Caco-2 (cell line): ENCODE measurements at regions not wholly inside any gene's neighbourhood (a gene's known extent, or its start where the extent isn't known, plus 50 kb on each side); places are given as distances from the start of the nearest gene placed in this dataset.

ENCODE experiments used
- BruUV-seq: library from RNA; stranded (reverse); fragments of 400-500 nt; replicated peaks from 2 replicates; lab custom pipeline; 2021; lab: Mats Ljungman, UMichigan
- CTCF ChIA-PET: fragments of 300-600 bp; sonication (Branson Sonifier 250); formaldehyde crosslinking; loops from one replicate; lab custom pipeline; 2022; ENCODE audit warnings: antibody characterized with exemption; lab: Charles Lee
- POLR2A ChIA-PET: fragments of 300-600 bp; sonication (Branson Sonifier 250); formaldehyde crosslinking; loops from one replicate; lab custom pipeline; 2022; ENCODE audit warnings: antibody characterized with exemption; lab: Charles Lee
- DNase-seq, 2 experiments: peaks; one replicate each; pipeline versions ENCODE4 v3.0.0 to v3.0.0-alpha.2; 2020 to 2022
- H3K27me3 ChIP-seq: replicated peaks from 2 replicates; pipeline ENCODE4 v1.6.0; 2011; ENCODE audit warnings: low read length; ENCODE audit not compliant: control insufficient read depth, insufficient read depth
- H3K36me3 ChIP-seq: 2 replicates; pipeline ENCODE4 v1.5.1; 2011; ENCODE audit warnings: low read length; ENCODE audit not compliant: control insufficient read depth, insufficient read depth
- H3K4me1 ChIP-seq: fragments of 250-450 bp; sonication (Bioruptor Pico); 2 replicates; pipeline ENCODE4 v1.5.1; 2020; ENCODE audit warnings: mild to moderate bottlenecking
- H3K4me3 ChIP-seq: 2 replicates; pipeline ENCODE4 v1.5.1; 2011; ENCODE audit warnings: low read depth, mild to moderate bottlenecking, control low read depth, low read length
- H3K9me3 ChIP-seq: fragments of 250-450 bp; sonication (Bioruptor Pico); 2 replicates; pipeline ENCODE4 v1.5.1; 2020; ENCODE audit warnings: mild to moderate bottlenecking, moderate library complexity
- H3K27ac Mint-ChIP-seq: one replicate; pipeline ENCODE4 v1.8.0; 2022; ENCODE audit warnings: mixed read lengths; ENCODE audit not compliant: unreplicated experiment
- H3K27me3 Mint-ChIP-seq: one replicate; pipeline ENCODE4 v1.8.0; 2022; ENCODE audit warnings: mixed read lengths; ENCODE audit not compliant: insufficient read depth, unreplicated experiment
- H3K36me3 Mint-ChIP-seq: one replicate; pipeline ENCODE4 v1.8.0; 2022; ENCODE audit warnings: mild to moderate bottlenecking, mixed read lengths; ENCODE audit not compliant: insufficient read depth, unreplicated experiment
- H3K4me1 Mint-ChIP-seq: one replicate; pipeline ENCODE4 v1.8.0; 2022; ENCODE audit warnings: low read depth, mixed read lengths; ENCODE audit not compliant: unreplicated experiment
- H3K4me3 Mint-ChIP-seq: one replicate; pipeline ENCODE4 v1.8.0; 2022; ENCODE audit warnings: mild to moderate bottlenecking, moderate library complexity, mixed read lengths; ENCODE audit not compliant: unreplicated experiment
- H3K9me3 Mint-ChIP-seq: one replicate; pipeline ENCODE4 v1.8.0; 2022; ENCODE audit warnings: mixed read lengths; ENCODE audit not compliant: unreplicated experiment
- CTCF ChIP-seq, 2 experiments: fragments of 200-600 bp in 1 of 2; IDR thresholded peaks; 1 replicate in 1 of 2; 2 replicates in 1 of 2; pipeline versions ENCODE4 v1.5.1 to v1.8.0; 2011 to 2022; ENCODE audit warnings: antibody characterized with exemption in 1 of 2, control low read depth in 1 of 2, inconsistent platforms in 1 of 2, low read depth in 1 of 2, low read length in 1 of 2, mild to moderate bottlenecking in 1 of 2, moderate library complexity in 1 of 2; ENCODE audit not compliant: insufficient read depth in 1 of 2, severe bottlenecking in 1 of 2, unreplicated experiment in 1 of 2
- intact Hi-C: fragments of 100-400 bp; cut with micrococcal nuclease; formaldehyde crosslinking; loops from one replicate; pipeline ENCODE4 v1.10.0; 2022; ENCODE audit not compliant: unreplicated experiment

GRCh38 chr13:105329359-105329758 is 1206.1 kb downstream of the EFNB2 start:
- H3K4me1 Mint-ChIP-seq, result no peaks in the 10 kb centered on the region
- no peaks in the 10 kb centered on the region for H3K27me3 Mint-ChIP-seq
- Histone ChIP-seq H3K36me3 (no peaks in the 10 kb centered on the region), H3K4me3 (no peak overlapping the region), H3K4me1 (no peaks in the 10 kb centered on the region), H3K9me3 (no peaks in the 10 kb centered on the region), H3K27me3 (no peaks in the 10 kb centered on the region)
- no TSS peak for BruUV-seq
- no peak overlapping the region for H3K4me3 Mint-ChIP-seq
- ChIA-PET POLR2A (no interaction called here), CTCF (no interaction called here)
- no peaks in the 10 kb centered on the region for H3K36me3 Mint-ChIP-seq
- H3K27ac Mint-ChIP-seq, result no peak overlapping the region
- no peak for TF ChIP-seq CTCF (IDR thresholded peaks at IDR 0.05; ENCODE audit: insufficient read depth in 1 of 2, low read depth in 1 of 2, low read length in 1 of 2, severe bottlenecking in 1 of 2, unreplicated experiment in 1 of 2)
- intact Hi-C loops, result no loop called here
- no peak for DNase-seq
- no peaks in the 10 kb centered on the region for H3K9me3 Mint-ChIP-seq

- H3K36me3 ChIP-seq, result no peaks in the 10 kb centered on the region
- Mint-ChIP-seq H3K27me3 (no peaks in the 10 kb centered on the region), H3K9me3 (no peaks in the 10 kb centered on the region), H3K36me3 (no peaks in the 10 kb centered on the region), H3K4me3 (no peak overlapping the region), H3K4me1 (no peaks in the 10 kb centered on the region), H3K27ac (no peak overlapping the region)
- no peak overlapping the region for H3K4me3 ChIP-seq
- H3K9me3 ChIP-seq, result no peaks in the 10 kb centered on the region
- no peaks in the 10 kb centered on the region for H3K4me1 ChIP-seq
- CTCF ChIA-PET, result no interaction called here
- no peaks in the 10 kb centered on the region for H3K27me3 ChIP-seq
- DNase-seq, result no peak
- POLR2A ChIA-PET, result no interaction called here
- intact Hi-C loops, result no loop called here
- no TSS peak for BruUV-seq
- TF ChIP-seq CTCF (IDR thresholded peaks at IDR 0.05; ENCODE audit: insufficient read depth in 1 of 2, low read depth in 1 of 2, low read length in 1 of 2, severe bottlenecking in 1 of 2, unreplicated experiment in 1 of 2), result no peak
Observed at GRCh38 chr13:105328212-105328611, 1207.2 kb downstream of the EFNB2 start.

- no peaks in the 10 kb centered on the region for H3K9me3 Mint-ChIP-seq
- intact Hi-C loops, result no loop called here
- no TSS peak for BruUV-seq
- POLR2A ChIA-PET, result no interaction called here
- H3K27ac Mint-ChIP-seq, result no peak overlapping the region
- Histone ChIP-seq H3K27me3 (no peaks in the 10 kb centered on the region), H3K9me3 (no peaks in the 10 kb centered on the region), H3K4me1 (no peaks in the 10 kb centered on the region), H3K36me3 (no peaks in the 10 kb centered on the region), H3K4me3 (no peak overlapping the region)
- no peak for TF ChIP-seq CTCF (IDR thresholded peaks at IDR 0.05; ENCODE audit: insufficient read depth in 1 of 2, low read depth in 1 of 2, low read length in 1 of 2, severe bottlenecking in 1 of 2, unreplicated experiment in 1 of 2)
- H3K4me3 Mint-ChIP-seq, result no peak overlapping the region
- CTCF ChIA-PET, result no interaction called here
- DNase-seq, result no peak
- H3K36me3 Mint-ChIP-seq, result no peaks in the 10 kb centered on the region
- no peaks in the 10 kb centered on the region for H3K4me1 Mint-ChIP-seq
- no peaks in the 10 kb centered on the region for H3K27me3 Mint-ChIP-seq
Observed at GRCh38 chr13:105327581-105328126, 1207.8 kb downstream of the EFNB2 start.
